Frontal cortex (tissue), 3 donors: ENCODE measurements at regions not wholly inside any gene's neighbourhood (a gene's known extent, or its start where the extent isn't known, plus 50 kb on each side); places are given as distances from the start of the nearest gene placed in this dataset.

Experiments used
- DNase-seq, 2 donors: peaks; one replicate each; pipeline ENCODE4 v3.0.0; 2012; ENCODE audit warnings: low spot score in 2 of 2
- FAIRE-seq: peaks from 2 replicates; lab custom pipeline; 2012; peaks lifted over from hg19 to GRCh38; lab: Jason Lieb, UNC
- donor health status: control.
- donor health status: control.
- donor health status: control.

DNA sequence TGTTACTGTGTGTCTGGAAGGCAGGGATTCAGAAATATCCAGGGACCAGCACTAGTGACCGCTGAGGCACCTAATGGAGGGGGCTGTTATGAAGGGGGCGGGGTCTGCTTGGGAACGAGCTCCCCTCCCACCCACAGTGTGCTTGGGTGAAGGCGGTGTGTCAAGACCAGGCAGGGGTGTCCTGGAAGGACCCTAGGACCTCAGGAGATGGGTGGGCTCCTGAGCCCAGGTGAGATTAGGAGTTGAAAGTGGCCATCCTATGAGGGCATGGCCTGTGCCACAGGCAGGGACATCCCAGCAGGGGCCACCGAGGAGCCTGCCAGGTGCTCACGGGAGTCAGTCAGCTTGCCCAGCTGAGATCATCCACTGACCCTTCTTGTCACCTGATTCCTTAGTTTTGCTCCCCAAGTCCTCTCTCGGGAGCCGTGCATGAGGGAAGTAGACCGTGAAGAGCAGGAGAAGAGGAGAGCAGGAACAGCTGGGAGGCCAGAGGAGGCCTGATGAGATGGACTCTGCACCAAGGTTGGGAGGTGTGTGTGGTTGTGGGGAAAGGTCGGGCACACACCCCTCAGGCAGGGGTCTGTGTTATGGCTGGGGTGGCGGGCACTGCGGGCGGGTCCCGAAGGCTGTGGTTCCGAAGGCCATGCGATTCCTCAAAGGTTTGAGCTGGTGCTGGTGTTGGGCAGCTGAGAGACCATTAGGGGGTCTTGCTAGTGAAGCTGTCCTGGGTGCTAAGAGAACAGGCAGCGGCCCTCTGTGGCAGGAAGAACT lies 180.9 kb upstream of the HS6ST1 start:
- DNase-seq = no peak
- FAIRE-seq = no peak

GRCh38 chr2:128500138-128500800 lies 181.6 kb upstream of the HS6ST1 start:
- no peak for FAIRE-seq
- no peak for DNase-seq

DNA sequence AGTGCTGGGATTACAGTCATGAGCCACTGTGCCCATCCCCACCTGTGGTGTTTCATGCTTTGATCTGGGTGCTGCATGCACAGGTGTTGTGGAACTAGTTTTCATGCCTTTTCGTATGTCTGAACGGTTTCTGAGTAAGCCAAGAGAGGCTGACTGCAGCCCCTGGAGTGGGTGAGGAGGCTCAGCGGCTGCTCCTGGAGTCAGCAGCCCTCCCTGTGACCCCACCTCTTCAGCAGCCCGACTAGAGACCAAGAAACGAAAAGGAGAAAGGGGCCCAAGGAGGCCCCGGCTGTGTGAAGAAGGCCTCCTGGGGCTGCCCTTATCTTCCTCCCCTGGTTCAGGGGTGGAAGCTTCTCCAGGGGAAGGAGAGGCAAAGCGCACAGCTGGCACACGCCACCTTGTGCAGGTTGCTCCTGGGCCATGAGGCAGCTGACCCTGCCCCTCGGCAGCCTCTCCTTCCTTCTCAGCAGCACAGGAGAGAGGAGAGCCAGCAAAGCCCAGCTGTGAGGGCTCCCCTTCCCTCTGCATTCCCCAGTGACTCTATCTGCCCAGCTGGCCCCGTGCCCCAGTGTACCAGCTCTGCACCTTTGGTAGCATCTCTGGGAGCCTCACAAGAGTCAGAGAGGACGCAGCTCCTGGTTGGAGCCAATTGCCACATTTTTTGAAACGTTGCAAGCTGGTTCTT lies 182.5 kb upstream of the HS6ST1 start:
- FAIRE-seq (no peak), DNase-seq (no peak)

DNA sequence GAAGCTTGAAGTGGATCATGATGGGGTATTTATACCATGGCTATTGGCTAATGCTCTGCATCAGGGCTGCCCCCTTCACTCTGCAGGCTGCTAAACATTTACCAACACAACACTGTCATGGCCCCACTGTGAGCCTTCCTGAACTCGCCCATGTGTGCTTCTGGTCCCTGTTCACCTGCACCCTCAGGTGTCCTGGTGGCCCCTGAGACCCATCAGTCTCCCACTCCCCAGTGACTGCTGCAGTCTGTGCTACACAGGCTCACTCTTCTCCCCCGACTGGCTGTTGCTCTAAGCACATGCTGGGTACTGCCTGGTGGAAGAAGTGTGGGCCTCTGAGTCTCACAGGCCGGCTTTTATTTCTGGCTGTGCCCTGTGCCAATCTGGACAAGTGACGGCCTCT lies 183.0 kb upstream of the HS6ST1 start:
- DNase-seq (no peak), FAIRE-seq (no peak)

- no peak for FAIRE-seq
- no peak for DNase-seq
Measured at GRCh38 chr2:128502200-128502599, 183.5 kb upstream of the HS6ST1 start.

DNA sequence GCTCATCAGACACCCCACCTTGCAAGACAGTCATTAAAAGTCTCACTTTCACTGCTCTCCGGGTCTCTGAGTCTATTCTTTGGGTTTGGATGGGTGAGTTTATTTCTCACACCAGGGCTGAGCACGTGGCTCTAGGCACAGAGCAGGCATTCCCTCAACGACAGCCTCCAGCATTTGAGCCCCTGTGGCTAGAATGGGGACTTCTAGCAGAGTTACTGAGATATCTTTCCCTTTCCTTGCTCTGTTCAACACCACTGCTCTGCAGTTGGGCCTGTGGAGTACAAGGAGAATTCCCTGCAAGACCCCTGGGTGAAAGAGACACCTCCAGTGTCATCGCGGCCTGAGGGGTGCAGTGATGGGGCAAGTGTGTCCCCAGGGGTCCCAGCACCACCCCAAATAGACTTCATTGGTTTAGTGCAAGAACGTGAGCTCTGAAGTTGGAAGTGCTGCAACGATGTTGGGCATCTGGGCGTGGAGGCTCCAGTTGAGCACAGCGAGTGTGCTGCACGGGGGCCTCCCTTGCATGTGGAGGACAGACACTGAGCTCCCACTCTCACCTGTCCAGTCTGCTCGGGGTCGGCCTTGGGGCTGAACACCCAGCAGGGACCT lies 184.1 kb upstream of the HS6ST1 start:
- FAIRE-seq (no peak), DNase-seq (no peak)

DNA sequence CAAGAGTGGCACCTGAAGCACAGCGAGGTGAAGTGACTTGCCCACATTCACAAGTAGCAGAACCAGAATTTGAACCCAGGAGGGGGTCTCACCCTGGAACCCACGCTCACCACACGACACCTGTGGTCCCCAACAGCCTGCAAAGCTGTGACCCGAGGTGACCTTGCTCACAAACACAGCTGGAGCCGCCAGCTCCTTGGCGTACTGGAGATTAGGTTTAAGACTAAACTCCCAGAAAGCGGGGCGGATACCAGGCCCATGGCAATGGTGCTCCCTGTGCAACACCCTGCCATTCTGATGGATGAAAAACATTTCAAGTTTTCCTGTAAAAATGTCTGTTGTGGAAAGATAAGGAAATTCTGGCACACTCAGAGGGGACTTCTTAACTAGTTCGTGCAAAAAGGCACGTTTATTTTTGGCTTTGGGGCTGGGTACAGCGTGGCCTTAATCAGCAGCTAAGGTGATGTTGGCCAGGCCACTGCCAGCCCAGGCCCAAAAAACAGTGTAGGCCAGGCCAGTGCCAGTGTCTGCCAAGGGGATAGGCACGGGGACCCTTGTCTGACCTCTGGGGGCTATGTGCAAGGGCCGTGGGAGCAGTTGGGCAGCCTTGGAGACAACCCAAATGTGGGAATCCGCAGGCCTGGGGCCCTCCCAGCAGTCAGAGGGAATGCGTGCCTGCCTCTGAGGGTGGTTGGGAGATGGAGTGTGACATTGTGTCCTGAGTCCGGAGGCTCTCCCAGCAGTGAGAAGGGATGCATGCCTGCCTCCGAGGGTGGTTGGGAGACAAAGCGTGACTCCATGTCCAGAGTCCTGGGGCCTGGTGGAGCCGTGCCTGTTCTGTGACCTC lies 185.0 kb upstream of the HS6ST1 start:
- DNase-seq (no peak), FAIRE-seq (no peak)

DNA sequence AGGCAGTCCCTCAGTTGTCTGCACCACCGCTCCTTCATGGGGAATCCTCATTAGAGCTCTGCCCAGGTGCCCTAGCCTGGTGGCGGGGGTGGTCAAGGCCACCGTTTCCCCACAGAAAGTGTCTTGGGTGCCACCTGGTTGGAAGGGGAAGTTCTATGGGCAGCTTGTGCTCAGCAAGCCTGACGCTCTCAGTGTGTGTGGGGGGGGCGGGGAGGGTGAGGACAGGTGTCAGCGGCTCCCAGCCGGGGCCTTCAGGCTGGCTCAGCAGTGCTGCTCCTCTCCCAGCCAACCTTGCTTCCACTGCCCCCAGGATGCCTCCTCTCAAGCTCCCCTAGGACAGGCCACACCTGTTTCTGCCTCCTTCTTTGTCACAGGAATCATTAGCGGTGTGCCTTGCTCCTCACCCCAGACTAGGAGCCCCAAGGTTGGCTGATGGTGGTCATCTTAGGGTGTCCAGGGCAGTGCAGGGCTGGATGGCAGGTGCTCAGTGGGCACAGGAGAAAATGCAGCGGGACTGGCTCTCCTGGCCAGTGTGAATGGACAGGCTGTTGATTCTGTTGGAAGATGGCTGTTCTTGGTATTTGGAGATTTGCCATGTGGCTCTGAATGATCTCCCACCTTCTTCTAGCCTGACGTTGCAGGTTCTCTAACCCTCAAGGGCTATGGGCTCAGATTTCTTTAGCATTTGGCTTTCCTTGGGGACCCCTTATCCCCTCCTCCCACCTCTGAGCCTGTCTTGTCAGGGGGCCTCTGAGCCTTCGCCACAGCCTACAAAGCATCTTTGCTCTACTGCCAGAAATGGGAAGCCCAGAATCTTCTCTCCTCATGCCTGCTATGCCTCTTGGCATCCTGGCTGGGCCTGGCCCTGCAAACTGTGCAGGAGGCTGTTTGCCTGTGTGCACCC lies 185.8 kb upstream of the HS6ST1 start:
- DNase-seq = no peak
- no peak for FAIRE-seq

- DNase-seq (no peak), FAIRE-seq (no peak)
Measured at GRCh38 chr2:128505150-128505490, 186.5 kb upstream of the HS6ST1 start.

DNA sequence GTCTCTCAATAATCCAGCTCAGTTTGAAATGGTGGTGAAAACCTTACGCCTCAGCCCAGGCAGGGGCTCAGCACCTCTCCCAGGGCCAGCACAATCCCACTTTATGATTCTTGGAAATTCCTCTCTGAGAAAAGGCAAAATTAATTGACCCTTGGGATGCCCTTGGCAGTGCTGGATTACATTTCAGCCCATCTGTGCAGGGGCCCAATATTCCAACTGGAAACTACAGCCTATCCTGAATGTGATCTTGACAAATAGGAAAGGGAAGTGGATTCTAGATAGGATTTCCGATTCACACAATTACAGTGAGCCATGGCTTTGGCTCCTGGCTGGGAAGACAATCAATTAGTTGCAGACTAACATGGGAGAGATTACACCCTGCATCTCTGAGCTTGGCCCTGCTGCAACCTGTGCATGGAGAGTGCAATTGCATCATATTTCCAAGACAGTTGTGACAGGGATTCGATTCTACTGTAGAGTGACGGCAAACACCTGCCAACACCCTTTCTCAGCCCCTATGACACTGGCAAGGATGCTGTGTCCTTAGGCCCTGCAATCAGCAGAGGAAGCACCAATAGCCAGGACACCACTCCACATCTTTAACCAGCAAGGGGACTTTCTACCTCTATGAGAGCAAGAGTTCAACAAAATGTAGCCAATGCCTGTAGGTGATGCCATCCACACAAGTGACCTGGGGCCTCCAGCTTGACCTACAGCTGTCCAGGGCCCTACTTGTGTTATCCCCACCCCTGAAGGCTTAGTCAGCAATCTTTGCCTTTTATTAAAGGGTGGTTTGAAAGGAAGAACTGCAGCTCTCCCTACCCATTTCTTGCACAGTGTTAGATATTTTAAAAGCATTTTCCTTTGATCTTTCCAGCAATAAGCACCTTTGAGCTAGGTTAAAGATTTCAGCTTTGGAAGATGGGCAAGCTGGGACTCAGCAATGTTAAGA lies 187.2 kb upstream of the HS6ST1 start:
- FAIRE-seq = no peak
- DNase-seq = no peak

DNA sequence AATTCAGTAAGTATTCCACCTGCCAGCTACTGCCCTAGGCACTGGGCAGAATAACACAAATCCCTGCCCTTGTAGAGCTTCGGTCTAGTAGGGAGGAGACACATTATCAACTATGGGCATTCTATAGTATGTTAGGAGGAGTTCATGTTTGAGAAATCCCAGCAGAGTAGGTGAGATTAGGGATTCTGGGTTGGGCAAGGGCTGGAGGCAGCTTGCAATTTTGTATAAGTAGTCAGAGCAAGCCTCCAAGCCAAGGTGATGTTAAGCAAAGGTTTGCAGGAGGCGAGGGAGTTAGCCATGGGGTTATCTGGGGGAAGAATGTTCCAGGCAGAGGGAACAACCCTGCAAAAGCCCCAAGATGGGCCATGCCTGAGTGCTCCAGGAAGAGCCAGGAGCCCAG lies 187.9 kb upstream of the HS6ST1 start:
- FAIRE-seq (no peak), DNase-seq (no peak)

DNA sequence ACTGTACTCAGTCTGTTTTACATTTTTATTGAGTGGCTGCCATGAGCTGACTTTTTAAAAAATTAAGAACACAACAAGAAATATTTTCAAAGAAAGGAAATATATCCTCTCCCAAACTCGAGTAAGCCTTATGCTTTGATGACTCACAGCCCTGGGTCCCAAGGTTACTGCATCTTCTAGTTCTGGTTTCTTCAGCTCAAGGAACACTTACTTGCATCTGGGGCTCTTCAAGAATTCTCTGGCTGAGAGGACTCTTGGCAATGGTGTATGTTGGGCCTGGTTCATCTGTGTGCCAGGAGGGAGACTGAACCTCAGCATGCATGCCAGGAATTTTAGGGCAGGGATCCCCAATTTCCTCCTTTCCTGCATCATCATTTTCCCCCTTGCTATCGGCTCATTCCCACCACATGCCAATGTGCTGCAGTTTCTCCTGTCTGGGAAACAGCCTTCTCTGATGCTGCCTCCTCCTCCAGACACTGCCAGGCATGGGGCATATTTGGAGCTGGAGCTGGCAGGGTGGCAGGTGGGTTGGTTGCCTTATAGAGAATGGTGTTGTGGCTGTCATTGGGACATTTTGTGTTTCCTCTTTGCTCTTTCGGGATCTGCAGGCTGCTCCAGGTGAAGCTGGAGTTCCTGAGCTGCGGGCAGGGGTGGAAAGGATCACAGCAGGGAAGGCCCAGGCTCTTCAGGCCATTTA lies 192.2 kb upstream of the HS6ST1 start:
- DNase-seq (no peak), FAIRE-seq (no peak)

DNA sequence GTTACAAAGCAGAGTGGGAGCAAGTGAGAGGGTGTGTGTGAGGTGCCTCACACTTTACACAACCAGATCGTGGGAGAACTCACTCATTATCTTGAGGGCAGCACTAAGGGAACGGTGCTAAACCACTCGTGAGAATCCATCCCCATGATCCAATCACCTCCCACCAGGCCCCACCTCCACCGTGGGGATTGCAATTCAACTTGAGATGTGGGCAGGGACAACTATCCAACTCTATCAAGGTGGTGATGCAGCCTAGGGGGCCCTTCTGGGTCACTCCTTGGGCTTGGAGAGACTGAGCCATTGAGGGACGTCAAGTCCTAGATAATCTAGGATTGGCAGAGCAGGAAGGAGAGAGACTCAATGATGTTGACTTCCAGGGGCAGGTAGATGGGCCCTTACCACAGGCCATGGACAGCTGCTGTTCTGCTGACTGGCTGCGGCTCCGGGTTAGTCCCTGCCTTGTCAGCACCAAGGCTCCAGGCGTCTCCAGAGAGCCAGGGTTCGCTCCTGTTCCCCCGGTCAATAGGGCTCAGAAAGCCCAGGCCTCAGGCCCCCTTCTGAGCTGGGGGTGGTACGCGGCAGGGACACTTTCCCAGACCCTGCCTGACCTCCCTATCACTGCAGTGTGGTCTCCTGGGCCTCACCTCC lies 193.2 kb upstream of the HS6ST1 start:
- DNase-seq (no peak), FAIRE-seq (no peak)

DNA sequence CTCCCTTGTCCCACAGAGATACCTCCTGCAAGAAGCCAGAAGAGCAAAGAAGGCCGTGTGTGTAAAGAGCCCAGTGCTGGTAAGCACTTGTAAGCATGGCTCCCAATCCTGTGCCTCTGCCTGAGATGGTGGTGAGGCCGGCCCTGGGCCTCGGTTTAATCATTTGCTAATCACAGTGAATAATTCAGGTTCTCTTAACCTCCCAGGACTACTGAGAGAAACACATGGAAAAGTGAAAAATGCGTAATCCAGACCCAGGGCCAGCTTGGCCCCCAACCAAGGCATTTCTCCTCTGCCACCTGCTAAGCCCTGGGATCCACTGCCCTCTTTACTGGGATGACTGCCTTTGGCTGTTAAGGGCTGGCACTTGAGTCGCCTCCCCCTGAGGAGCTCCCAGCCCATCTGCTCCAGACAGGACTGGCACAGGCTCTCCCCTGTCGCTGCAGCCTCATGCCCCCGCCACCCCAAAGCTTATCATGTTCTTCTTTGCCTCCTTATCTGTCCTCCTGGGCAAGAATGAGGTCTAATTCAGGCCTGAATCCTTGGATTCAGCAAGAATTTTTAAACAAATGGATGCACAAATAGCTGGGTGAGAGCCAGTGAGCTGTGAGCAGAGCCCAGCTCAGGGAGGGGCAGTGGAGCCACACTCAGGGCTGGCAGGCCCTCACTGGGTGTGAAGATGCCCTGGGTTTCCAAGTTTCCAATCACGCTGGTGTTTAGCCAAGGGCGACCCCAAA lies 193.9 kb upstream of the HS6ST1 start:
- DNase-seq = no peak
- no peak for FAIRE-seq

GRCh38 chr2:128513116-128513960 lies 194.7 kb upstream of the HS6ST1 start:
- no peak for FAIRE-seq

More at GRCh38 chr2:128513116-128513960, 194.7 kb upstream of the HS6ST1 start:
- DNase-seq = no peak
